Astrocyte (in vitro differentiated cells and primary cell): ENCODE measurements at regions not wholly inside any gene's neighbourhood (a gene's known extent, or its start where the extent isn't known, plus 50 kb on each side); places are given as distances from the start of the nearest gene placed in this dataset.

Source experiments
- DNase-seq: peaks from one replicate; pipeline ENCODE4 v3.0.0-alpha.2; 2010; ENCODE audit warnings: low read depth
- FAIRE-seq: peaks from 2 replicates; lab custom pipeline; 2011; peaks lifted over from hg19 to GRCh38; lab: Jason Lieb, UNC
- H2AFZ ChIP-seq: 2 replicates; pipeline ENCODE4 v1.6.0; 2012; ENCODE audit warnings: low read depth, low read length, inconsistent platforms
- H3K27ac ChIP-seq: 2 replicates; pipeline ENCODE4 v1.5.1; 2011; ENCODE audit warnings: low read depth, low read length, inconsistent platforms
- H3K27me3 ChIP-seq: 2 replicates; pipeline ENCODE4 v1.6.0; 2011; ENCODE audit warnings: low read length, inconsistent platforms; ENCODE audit not compliant: insufficient read depth
- H3K36me3 ChIP-seq: 2 replicates; pipeline ENCODE4 v1.5.1; 2011; ENCODE audit warnings: low read length, inconsistent platforms; ENCODE audit not compliant: insufficient read depth
- H3K4me1 ChIP-seq: 2 replicates; pipeline ENCODE4 v1.5.1; 2011; ENCODE audit warnings: low read length, inconsistent platforms; ENCODE audit not compliant: insufficient read depth
- H3K4me2 ChIP-seq: 2 replicates; pipeline ENCODE4 v1.6.0; 2012; ENCODE audit warnings: low read length, inconsistent platforms
- H3K4me3 ChIP-seq: 2 replicates; pipeline ENCODE4 v1.5.1; 2011; ENCODE audit warnings: low read depth, mild to moderate bottlenecking, low read length, inconsistent platforms; ENCODE audit not compliant: insufficient read depth
- H3K79me2 ChIP-seq: 2 replicates; pipeline ENCODE4 v1.6.0; 2012; ENCODE audit warnings: mild to moderate bottlenecking, low read length, inconsistent platforms; ENCODE audit not compliant: insufficient read depth
- H3K9ac ChIP-seq: 2 replicates; pipeline ENCODE4 v1.6.0; 2012; ENCODE audit warnings: mild to moderate bottlenecking, low read length, inconsistent platforms
- H3K9me3 ChIP-seq: 2 replicates; pipeline ENCODE4 v1.5.1; 2012; ENCODE audit warnings: low read depth, mild to moderate bottlenecking, low read length, inconsistent platforms; ENCODE audit not compliant: insufficient read depth
- H4K20me1 ChIP-seq: 2 replicates; pipeline ENCODE4 v1.6.0; 2012; ENCODE audit warnings: low read length, inconsistent platforms; ENCODE audit not compliant: insufficient read depth
- H3K27ac Mint-ChIP-seq: one replicate; pipeline ENCODE4 v1.8.0; 2021; ENCODE audit warnings: mild to moderate bottlenecking, mixed read lengths; ENCODE audit not compliant: unreplicated experiment
- H3K27me3 Mint-ChIP-seq: one replicate; pipeline ENCODE4 v1.8.0; 2021; ENCODE audit warnings: low read depth, mixed read lengths; ENCODE audit not compliant: unreplicated experiment
- H3K36me3 Mint-ChIP-seq: one replicate; pipeline ENCODE4 v1.8.0; 2021; ENCODE audit warnings: low read depth, mixed read lengths; ENCODE audit not compliant: unreplicated experiment
- H3K4me1 Mint-ChIP-seq: one replicate; pipeline ENCODE4 v1.8.0; 2021; ENCODE audit warnings: low read depth, mixed read lengths; ENCODE audit not compliant: unreplicated experiment
- H3K4me3 Mint-ChIP-seq: one replicate; pipeline ENCODE4 v1.8.0; 2021; ENCODE audit warnings: mild to moderate bottlenecking, moderate library complexity, mixed read lengths; ENCODE audit not compliant: unreplicated experiment
- H3K9me3 Mint-ChIP-seq: one replicate; pipeline ENCODE4 v1.8.0; 2021; ENCODE audit warnings: mild to moderate bottlenecking, mixed read lengths; ENCODE audit not compliant: unreplicated experiment
- EZH2 ChIP-seq: IDR thresholded peaks from 2 replicates; pipeline ENCODE4 v1.6.1; 2012; ENCODE audit warnings: mild to moderate bottlenecking, low read length, inconsistent platforms; ENCODE audit not compliant: insufficient read depth
- TF ChIP-seq, protein P1 (sequence below): IDR thresholded peaks from 2 replicates; pipeline ENCODE4 v1.5.1; 2011; ENCODE audit warnings: low read depth, mild to moderate bottlenecking, inconsistent platforms, low read length, moderate library complexity; ENCODE audit not compliant: insufficient read depth

DNA sequence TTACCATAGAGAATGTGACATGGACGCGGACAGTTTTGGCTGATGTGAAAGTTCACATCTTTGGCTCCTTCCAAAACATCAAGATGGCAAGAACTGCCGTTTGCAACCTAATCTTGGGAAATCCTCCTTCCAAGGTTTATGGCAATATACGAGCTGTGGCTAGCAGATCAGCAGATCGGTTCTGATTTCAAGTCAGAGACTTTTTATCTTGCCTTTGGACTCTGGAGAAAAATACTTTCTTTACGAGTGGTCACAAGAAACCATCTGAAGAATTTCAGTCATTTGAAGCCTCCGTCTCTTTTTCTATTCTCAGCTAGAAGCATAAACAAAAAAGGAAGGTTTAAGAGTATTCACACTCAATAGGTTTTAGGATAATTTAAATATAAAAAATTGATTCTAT lies 153.5 kb upstream of the MEIS2 start:
- no peaks in the 10 kb centered on the region for H3K9me3 ChIP-seq
- H3K27ac ChIP-seq = no peak overlapping the region
- DNase-seq = peak; percentile 43
- peaks cover 4% of the 10 kb centered on the region for H3K4me1 Mint-ChIP-seq
- no peak overlapping the region for H3K9ac ChIP-seq
- H3K4me3 ChIP-seq = no peak overlapping the region
- H3K27ac Mint-ChIP-seq = no peak overlapping the region
- no peaks in the 10 kb centered on the region for H3K79me2 ChIP-seq
- no peaks in the 10 kb centered on the region for H3K4me1 ChIP-seq
- H3K9me3 Mint-ChIP-seq = no peaks in the 10 kb centered on the region
- H3K27me3 ChIP-seq = no peaks in the 10 kb centered on the region
- no peak overlapping the region for H3K4me2 ChIP-seq
- H2AFZ ChIP-seq = no peak overlapping the region
- no peaks in the 10 kb centered on the region for H3K36me3 Mint-ChIP-seq
- no peak overlapping the region for H3K4me3 Mint-ChIP-seq
- TF ChIP-seq EZH2 = no peak
- H4K20me1 ChIP-seq = no peaks in the 10 kb centered on the region
- no peaks in the 10 kb centered on the region for H3K36me3 ChIP-seq
- H3K27me3 Mint-ChIP-seq = no peaks in the 10 kb centered on the region
- no peak for FAIRE-seq

DNA sequence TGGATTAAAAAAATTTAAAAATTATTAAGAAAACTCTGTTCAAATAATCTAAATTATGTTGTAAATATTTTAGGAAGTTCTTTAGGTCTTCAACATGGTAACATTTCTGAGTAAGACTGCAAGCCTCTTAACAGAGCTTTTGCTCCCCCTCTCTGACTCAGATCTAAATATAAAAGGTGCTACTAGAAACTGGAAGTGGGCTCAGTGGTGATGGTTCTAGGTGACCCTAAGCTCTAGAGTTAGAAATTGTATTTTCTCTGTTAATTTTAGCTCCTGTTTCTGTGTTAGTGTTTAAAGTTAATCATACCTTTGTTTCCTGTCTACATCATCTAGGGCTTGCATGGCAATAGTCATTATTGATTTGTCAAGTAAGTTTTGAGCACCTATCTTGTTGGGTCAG lies 159.9 kb upstream of the MEIS2 start:
- Mint-ChIP-seq H3K9me3 (no peaks in the 10 kb centered on the region), H3K4me1 (no peaks in the 10 kb centered on the region)
- TF ChIP-seq, protein P1, sequence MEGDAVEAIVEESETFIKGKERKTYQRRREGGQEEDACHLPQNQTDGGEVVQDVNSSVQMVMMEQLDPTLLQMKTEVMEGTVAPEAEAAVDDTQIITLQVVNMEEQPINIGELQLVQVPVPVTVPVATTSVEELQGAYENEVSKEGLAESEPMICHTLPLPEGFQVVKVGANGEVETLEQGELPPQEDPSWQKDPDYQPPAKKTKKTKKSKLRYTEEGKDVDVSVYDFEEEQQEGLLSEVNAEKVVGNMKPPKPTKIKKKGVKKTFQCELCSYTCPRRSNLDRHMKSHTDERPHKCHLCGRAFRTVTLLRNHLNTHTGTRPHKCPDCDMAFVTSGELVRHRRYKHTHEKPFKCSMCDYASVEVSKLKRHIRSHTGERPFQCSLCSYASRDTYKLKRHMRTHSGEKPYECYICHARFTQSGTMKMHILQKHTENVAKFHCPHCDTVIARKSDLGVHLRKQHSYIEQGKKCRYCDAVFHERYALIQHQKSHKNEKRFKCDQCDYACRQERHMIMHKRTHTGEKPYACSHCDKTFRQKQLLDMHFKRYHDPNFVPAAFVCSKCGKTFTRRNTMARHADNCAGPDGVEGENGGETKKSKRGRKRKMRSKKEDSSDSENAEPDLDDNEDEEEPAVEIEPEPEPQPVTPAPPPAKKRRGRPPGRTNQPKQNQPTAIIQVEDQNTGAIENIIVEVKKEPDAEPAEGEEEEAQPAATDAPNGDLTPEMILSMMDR = no peak
- TF ChIP-seq EZH2 = no peak

DNA sequence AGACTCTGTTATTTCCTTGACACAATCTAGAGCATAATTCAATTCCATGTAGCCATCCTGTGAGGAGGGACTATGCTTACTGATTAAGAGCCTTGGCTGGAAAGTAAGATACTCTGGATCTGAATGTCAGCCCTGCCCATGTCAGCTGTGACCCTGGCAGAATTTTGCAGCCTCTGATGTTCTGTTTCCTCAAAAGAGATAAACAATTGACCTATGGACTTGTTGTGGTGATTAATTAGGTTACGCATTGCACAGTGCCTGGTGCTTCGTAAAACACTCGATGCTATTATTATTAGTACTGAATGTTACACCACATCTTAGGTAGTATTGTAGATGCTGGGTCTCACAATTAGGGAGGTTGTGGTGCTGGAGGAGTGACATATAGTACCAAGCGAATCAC lies 161.3 kb upstream of the MEIS2 start:
- Histone ChIP-seq H2AFZ (no peak overlapping the region), H3K4me2 (no peak overlapping the region), H3K9ac (no peak overlapping the region), H3K36me3 (no peaks in the 10 kb centered on the region), H3K9me3 (no peaks in the 10 kb centered on the region), H3K4me1 (no peaks in the 10 kb centered on the region), H3K4me3 (no peak overlapping the region), H3K27me3 (no peaks in the 10 kb centered on the region), H3K79me2 (no peaks in the 10 kb centered on the region), H3K27ac (no peak overlapping the region), H4K20me1 (no peaks in the 10 kb centered on the region)
- H3K27me3 Mint-ChIP-seq = no peaks in the 10 kb centered on the region
- no peak overlapping the region for H3K27ac Mint-ChIP-seq
- H3K36me3 Mint-ChIP-seq = no peaks in the 10 kb centered on the region
- H3K4me3 Mint-ChIP-seq = no peak overlapping the region
- no peaks in the 10 kb centered on the region for H3K9me3 Mint-ChIP-seq
- TF ChIP-seq, protein P1 = no peak
- no peak for TF ChIP-seq EZH2
- no peaks in the 10 kb centered on the region for H3K4me1 Mint-ChIP-seq
- DNase-seq (no peak), FAIRE-seq (no peak)

More for the DNA sequence above, 159.9 kb upstream of the MEIS2 start:
- no peaks in the 10 kb centered on the region for H3K27me3 Mint-ChIP-seq
- H3K4me1 ChIP-seq = no peaks in the 10 kb centered on the region
- no peak overlapping the region for H3K4me3 ChIP-seq
- no peak overlapping the region for H3K9ac ChIP-seq
- DNase-seq = no peak
- no peaks in the 10 kb centered on the region for H3K9me3 ChIP-seq
- no peaks in the 10 kb centered on the region for H3K36me3 ChIP-seq
- no peak overlapping the region for H3K27ac Mint-ChIP-seq
- H3K36me3 Mint-ChIP-seq = no peaks in the 10 kb centered on the region
- H2AFZ ChIP-seq = no peak overlapping the region
- H4K20me1 ChIP-seq = no peaks in the 10 kb centered on the region
- no peaks in the 10 kb centered on the region for H3K79me2 ChIP-seq
- no peak overlapping the region for H3K4me2 ChIP-seq
- no peak overlapping the region for H3K4me3 Mint-ChIP-seq
- H3K27ac ChIP-seq = no peak overlapping the region
- no peaks in the 10 kb centered on the region for H3K27me3 ChIP-seq
- FAIRE-seq = no peak
